PC-9 (cell line): ENCODE measurements at regions not wholly inside any gene's neighbourhood (a gene's known extent, or its start where the extent isn't known, plus 50 kb on each side); places are given as distances from the start of the nearest gene placed in this dataset.

Source experiments
- BruUV-seq: library from RNA; stranded (reverse); fragments of 400-500 nt; replicated peaks from 2 replicates; lab custom pipeline; 2021; lab: Mats Ljungman, UMichigan
- CTCF ChIA-PET: fragments of 300-600 bp; sonication (Branson Sonifier 250); formaldehyde crosslinking; loops from one replicate; lab custom pipeline; 2022; ENCODE audit warnings: antibody characterized with exemption; lab: Charles Lee
- POLR2A ChIA-PET: fragments of 300-600 bp; sonication (Branson Sonifier 250); formaldehyde crosslinking; loops from one replicate; lab custom pipeline; 2022; ENCODE audit warnings: antibody characterized with exemption; ENCODE audit not compliant: unreplicated experiment; lab: Charles Lee
- DNase-seq, 2 experiments: peaks; one replicate each; pipeline versions ENCODE4 v3.0.0 to v3.0.0-alpha.2; 2015 to 2022; ENCODE audit warnings: mixed read lengths in 1 of 2
- H2AFZ ChIP-seq: fragments of 200-600 bp; sonication (generic); 2 replicates; pipeline ENCODE4 v1.8.1; 2017; ENCODE audit warnings: antibody characterized with exemption
- H3F3A ChIP-seq: fragments of 200-600 bp; sonication (generic); 2 replicates; pipeline ENCODE4 v1.8.1; 2017; ENCODE audit warnings: antibody characterized with exemption, mild to moderate bottlenecking, low read depth; ENCODE audit not compliant: insufficient read depth
- H3K27ac ChIP-seq: fragments of 200-600 bp; sonication (generic); 2 replicates; pipeline ENCODE4 v1.6.1; 2016; ENCODE audit warnings: mixed run types
- H3K27me3 ChIP-seq: fragments of 200-600 bp; sonication (generic); 2 replicates; pipeline ENCODE4 v1.6.1; 2016; ENCODE audit warnings: low read depth, mixed run types; ENCODE audit not compliant: insufficient read depth
- H3K36me3 ChIP-seq: fragments of 200-600 bp; sonication (generic); 2 replicates; pipeline ENCODE4 v1.6.1; 2016; ENCODE audit warnings: low read depth, mixed run types
- H3K4me1 ChIP-seq: fragments of 200-600 bp; sonication (generic); replicated peaks from 2 replicates; pipeline ENCODE4 v1.6.1; 2016; ENCODE audit warnings: mixed run types; ENCODE audit not compliant: insufficient read depth
- H3K4me2 ChIP-seq: fragments of 200-600 bp; sonication (generic); 2 replicates; pipeline ENCODE4 v1.6.1; 2017; ENCODE audit warnings: mixed run types
- H3K4me3 ChIP-seq: fragments of 200-600 bp; sonication (generic); 2 replicates; pipeline ENCODE4 v1.6.1; 2016; ENCODE audit warnings: mixed run types
- H3K79me2 ChIP-seq: fragments of 200-600 bp; sonication (generic); 2 replicates; pipeline ENCODE4 v1.6.1; 2017; ENCODE audit warnings: low read depth, mixed run types
- H3K9me2 ChIP-seq: fragments of 200-600 bp; sonication (generic); 2 replicates; pipeline ENCODE4 v1.8.1; 2017; ENCODE audit warnings: mild to moderate bottlenecking; ENCODE audit not compliant: insufficient read depth
- H3K9me3 ChIP-seq: fragments of 200-600 bp; sonication (generic); 2 replicates; pipeline ENCODE4 v1.8.1; 2016; ENCODE audit warnings: low read depth; ENCODE audit not compliant: insufficient read depth
- H4K20me1 ChIP-seq: fragments of 200-600 bp; sonication (generic); 2 replicates; pipeline ENCODE4 v1.8.1; 2017; ENCODE audit not compliant: insufficient read depth
- CTCF ChIP-seq: fragments of 200-600 bp; sonication (generic); conservative IDR thresholded peaks from 2 replicates; pipeline ENCODE4 v1.6.1; 2017; ENCODE audit warnings: mixed run types, antibody characterized with exemption, mild to moderate bottlenecking, moderate library complexity
- EZH2 ChIP-seq: fragments of 200-600 bp; sonication (generic); IDR thresholded peaks from 2 replicates; pipeline ENCODE4 v1.8.0; 2017; ENCODE audit warnings: antibody characterized with exemption, low read depth
- intact Hi-C: fragments of 100-400 bp; cut with micrococcal nuclease; formaldehyde crosslinking; loops from one replicate; pipeline ENCODE4 v1.10.0; 2022; ENCODE audit not compliant: unreplicated experiment

GRCh38 chr2:15833731-15834130, 106.6 kb upstream of the MYCN start:
- CTCF ChIA-PET: no interaction called here

GRCh38 chr2:15834381-15835031, 105.8 kb upstream of the MYCN start:
- ChIA-PET POLR2A (no interaction called here), CTCF (no interaction called here)
- Histone ChIP-seq H3K27ac (no peak overlapping the region), H2AFZ (no peak overlapping the region), H4K20me1 (no peaks in the 10 kb centered on the region), H3F3A (no peaks in the 10 kb centered on the region), H3K4me2 (no peak overlapping the region), H3K4me3 (no peak overlapping the region), H3K79me2 (no peaks in the 10 kb centered on the region), H3K36me3 (no peaks in the 10 kb centered on the region), H3K9me2 (no peaks in the 10 kb centered on the region), H3K27me3 (0 out of 2 replicates have a peak, but pooled peaks cover 10% of the 10 kb centered on the region), H3K9me3 (no peaks in the 10 kb centered on the region), H3K4me1 (no peaks in the 10 kb centered on the region)
- BruUV-seq: no TSS peak
- TF ChIP-seq EZH2 (no peak), CTCF (no peak)
- intact Hi-C loops: no loop called here
- no peak for DNase-seq

More at GRCh38 chr2:15833731-15834130, 106.6 kb upstream of the MYCN start:
- Histone ChIP-seq H3K27ac (no peak overlapping the region), H2AFZ (no peak overlapping the region), H3K36me3 (no peaks in the 10 kb centered on the region), H3K9me2 (no peaks in the 10 kb centered on the region), H3K79me2 (no peaks in the 10 kb centered on the region), H3K4me3 (no peak overlapping the region), H3K4me2 (no peak overlapping the region), H3F3A (no peaks in the 10 kb centered on the region), H3K27me3 (0 out of 2 replicates have a peak, but pooled peaks cover 10% of the 10 kb centered on the region), H3K9me3 (no peaks in the 10 kb centered on the region), H4K20me1 (no peaks in the 10 kb centered on the region), H3K4me1 (no peaks in the 10 kb centered on the region)
- TF ChIP-seq EZH2 (no peak), CTCF (no peak)
- intact Hi-C loops: no loop called here
- BruUV-seq: no TSS peak
- POLR2A ChIA-PET: no interaction called here
- no peak for DNase-seq

- ChIA-PET POLR2A (no interaction called here), CTCF (no interaction called here)
- 0 out of 2 replicates have a peak, but pooled peaks cover 10% of the 10 kb centered on the region for H3K27me3 ChIP-seq
- H2AFZ ChIP-seq: no peak overlapping the region
- no peaks in the 10 kb centered on the region for H3K79me2 ChIP-seq
- no peaks in the 10 kb centered on the region for H3K9me2 ChIP-seq
- intact Hi-C loops: no loop called here
- no peak overlapping the region for H3K4me2 ChIP-seq
- BruUV-seq: no TSS peak
- peaks cover 11% of the 10 kb centered on the region; the same call in 1 of the 2 replicates for H3K4me1 ChIP-seq
- H4K20me1 ChIP-seq: no peaks in the 10 kb centered on the region
- no peak overlapping the region for H3K27ac ChIP-seq
- no peak for DNase-seq
- no peaks in the 10 kb centered on the region for H3K9me3 ChIP-seq
- H3F3A ChIP-seq: no peaks in the 10 kb centered on the region
- H3K36me3 ChIP-seq: no peaks in the 10 kb centered on the region
- no peak for TF ChIP-seq CTCF
- no peak for TF ChIP-seq EZH2
- no peak overlapping the region for H3K4me3 ChIP-seq
Observed at GRCh38 chr2:15835991-15836688, 104.2 kb upstream of the MYCN start.
